ENCODE measurements at regions not wholly inside any gene's neighbourhood (a gene's known extent, or its start where the extent isn't known, plus 50 kb on each side); places are given as distances from the start of the nearest gene placed in this dataset.

DNA sequence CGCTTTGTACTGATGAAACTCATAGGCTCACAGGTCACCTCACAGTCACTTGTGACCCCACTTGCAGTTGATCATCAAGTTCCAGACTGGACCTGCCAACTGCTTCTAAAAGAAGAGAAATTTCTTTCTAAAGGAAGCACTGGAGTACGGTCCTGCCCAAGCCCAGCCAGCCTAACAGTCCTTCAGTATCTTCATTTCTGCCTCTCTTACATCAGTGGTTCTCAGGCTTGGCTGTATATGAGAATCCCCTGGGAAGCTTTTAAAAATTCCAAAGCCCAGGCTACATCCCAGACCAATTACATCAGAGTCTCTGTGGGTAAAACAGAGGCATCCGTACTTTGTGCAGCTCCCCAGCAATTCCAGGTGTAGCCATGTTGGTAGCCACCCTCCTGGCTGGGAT is 282.1 kb downstream of the NFIB start:
- Histone ChIP-seq H3K27ac (ENCODE audit: low read depth, low read length) (no peak overlapping the region), H3K27me3 (ENCODE audit: insufficient read depth, low read length) (no peaks in the 10 kb centered on the region)

GRCh38 chr9:14031060-14031414 is 282.9 kb downstream of the NFIB start:
- 41% methylated on average over 7 of the region's 7 CpGs for WGBS
- Histone ChIP-seq H3K27me3 (ENCODE audit: insufficient read depth, low read length) (no peaks in the 10 kb centered on the region), H3K4me3 (ENCODE audit: low read length) (no peak overlapping the region), H3K9me3 (ENCODE audit: insufficient read depth, low read depth, low read length) (no peaks in the 10 kb centered on the region), H3K9ac (ENCODE audit: low read depth, low read length) (no peak overlapping the region), H3K27ac (ENCODE audit: low read depth, low read length) (no peak overlapping the region), H3K36me3 (ENCODE audit: insufficient read depth, low read length) (no peaks in the 10 kb centered on the region), H3K4me1 (ENCODE audit: insufficient read depth, low read length) (peaks cover 21% of the 10 kb centered on the region)

More for the DNA sequence above, 282.1 kb downstream of the NFIB start:
- Histone ChIP-seq H3K36me3 (ENCODE audit: insufficient read depth, low read length) (no peaks in the 10 kb centered on the region), H3K9ac (ENCODE audit: low read depth, low read length) (no peak overlapping the region), H3K9me3 (ENCODE audit: insufficient read depth, low read depth, low read length) (no peaks in the 10 kb centered on the region), H3K4me3 (ENCODE audit: low read length) (no peak overlapping the region), H3K4me1 (ENCODE audit: insufficient read depth, low read length) (peaks cover 20% of the 10 kb centered on the region)
- 92% methylated on average over 3 of the region's 3 CpGs for WGBS

- Histone ChIP-seq H3K9ac (ENCODE audit: low read depth, low read length) (no peak overlapping the region), H3K27ac (ENCODE audit: low read depth, low read length) (no peak overlapping the region), H3K4me1 (ENCODE audit: insufficient read depth, low read length) (peaks cover 21% of the 10 kb centered on the region), H3K36me3 (ENCODE audit: insufficient read depth, low read length) (no peaks in the 10 kb centered on the region), H3K4me3 (ENCODE audit: low read length) (no peak overlapping the region), H3K27me3 (ENCODE audit: insufficient read depth, low read length) (no peaks in the 10 kb centered on the region), H3K9me3 (ENCODE audit: insufficient read depth, low read depth, low read length) (no peaks in the 10 kb centered on the region)
- 92% methylated on average over 7 of the region's 7 CpGs for whole genome bisulfite sequencing
Measured at GRCh38 chr9:14030375-14031059, 283.4 kb downstream of the NFIB start.

- no peaks in the 10 kb centered on the region for H3K36me3 ChIP-seq (ENCODE audit: insufficient read depth, low read length)
- no peaks in the 10 kb centered on the region for H3K9me3 ChIP-seq (ENCODE audit: insufficient read depth, low read depth, low read length)
- no peak overlapping the region for H3K9ac ChIP-seq (ENCODE audit: low read depth, low read length)
- WGBS, result 93% methylated on average over 3 of the region's 11 CpGs
- H3K4me1 ChIP-seq (ENCODE audit: insufficient read depth, low read length), result peaks cover 21% of the 10 kb centered on the region
- H3K27me3 ChIP-seq (ENCODE audit: insufficient read depth, low read length), result no peaks in the 10 kb centered on the region
- H3K27ac ChIP-seq (ENCODE audit: low read depth, low read length), result no peak overlapping the region
- no peak overlapping the region for H3K4me3 ChIP-seq (ENCODE audit: low read length)
Measured at GRCh38 chr9:14029806-14030374, 284.1 kb downstream of the NFIB start.

GRCh38 chr9:14027116-14027800 is 286.7 kb downstream of the NFIB start:
- whole genome bisulfite sequencing, result 57% methylated on average over 4 of the region's 4 CpGs
- H3K36me3 ChIP-seq (ENCODE audit: insufficient read depth, low read length), result no peaks in the 10 kb centered on the region
- H3K4me1 ChIP-seq (ENCODE audit: insufficient read depth, low read length), result peaks cover 21% of the 10 kb centered on the region
- no peak overlapping the region for H3K27ac ChIP-seq (ENCODE audit: low read depth, low read length)
- no peak overlapping the region for H3K9ac ChIP-seq (ENCODE audit: low read depth, low read length)
- no peaks in the 10 kb centered on the region for H3K9me3 ChIP-seq (ENCODE audit: insufficient read depth, low read depth, low read length)
- no peak overlapping the region for H3K4me3 ChIP-seq (ENCODE audit: low read length)
- no peaks in the 10 kb centered on the region for H3K27me3 ChIP-seq (ENCODE audit: insufficient read depth, low read length)

- no peak overlapping the region for H3K27ac ChIP-seq (ENCODE audit: low read depth, low read length)
- WGBS, result no CpG with 5 or more reads among the region's 2 CpGs
- no peaks in the 10 kb centered on the region for H3K36me3 ChIP-seq (ENCODE audit: insufficient read depth, low read length)
- no peaks in the 10 kb centered on the region for H3K9me3 ChIP-seq (ENCODE audit: insufficient read depth, low read depth, low read length)
- H3K9ac ChIP-seq (ENCODE audit: low read depth, low read length), result no peak overlapping the region
- no peaks in the 10 kb centered on the region for H3K27me3 ChIP-seq (ENCODE audit: insufficient read depth, low read length)
- no peak overlapping the region for H3K4me3 ChIP-seq (ENCODE audit: low read length)
- H3K4me1 ChIP-seq (ENCODE audit: insufficient read depth, low read length), result peaks cover 10% of the 10 kb centered on the region
Measured at GRCh38 chr9:14025741-14026140, 288.2 kb downstream of the NFIB start.

DNA sequence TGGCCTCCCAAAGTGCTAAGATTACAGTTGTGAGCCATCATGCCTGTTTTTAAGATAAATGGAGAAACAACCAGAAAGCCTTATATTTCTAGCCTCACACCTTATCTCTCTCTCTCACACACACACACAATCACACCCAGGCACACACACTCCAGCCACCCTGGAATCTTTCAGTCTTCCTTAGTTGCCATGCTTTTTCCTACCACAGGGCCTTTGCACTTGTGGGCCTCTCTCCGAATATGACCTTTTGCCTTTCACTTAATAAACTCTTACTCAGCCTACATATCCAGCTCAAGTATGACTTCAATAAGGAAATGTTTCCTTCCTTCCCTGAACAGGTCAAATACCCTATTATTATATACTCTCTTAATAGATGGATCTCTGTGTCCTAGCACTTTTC is 290.7 kb downstream of the NFIB start:
- Histone ChIP-seq H3K36me3 (ENCODE audit: insufficient read depth, low read length) (no peaks in the 10 kb centered on the region), H3K27me3 (ENCODE audit: insufficient read depth, low read length) (no peaks in the 10 kb centered on the region), H3K9ac (ENCODE audit: low read depth, low read length) (no peak overlapping the region), H3K27ac (ENCODE audit: low read depth, low read length) (no peak overlapping the region), H3K4me3 (ENCODE audit: low read length) (no peak overlapping the region), H3K4me1 (ENCODE audit: insufficient read depth, low read length) (peaks cover 8% of the 10 kb centered on the region; the same call in 1 of the 2 replicates), H3K9me3 (ENCODE audit: insufficient read depth, low read depth, low read length) (no peaks in the 10 kb centered on the region)
- 89% methylated on average over 1 of the region's 1 CpG for WGBS

GRCh38 chr9:14021871-14022525 is 291.9 kb downstream of the NFIB start:
- Histone ChIP-seq H3K9ac (ENCODE audit: low read depth, low read length) (no peak overlapping the region), H3K27ac (ENCODE audit: low read depth, low read length) (no peak overlapping the region), H3K36me3 (ENCODE audit: insufficient read depth, low read length) (no peaks in the 10 kb centered on the region), H3K9me3 (ENCODE audit: insufficient read depth, low read depth, low read length) (no peaks in the 10 kb centered on the region), H3K4me1 (ENCODE audit: insufficient read depth, low read length) (peaks cover 3% of the 10 kb centered on the region; the same call in 1 of the 2 replicates), H3K4me3 (ENCODE audit: low read length) (no peak overlapping the region), H3K27me3 (ENCODE audit: insufficient read depth, low read length) (no peaks in the 10 kb centered on the region)
- 80% methylated on average over 3 of the region's 3 CpGs for WGBS

- H3K9me3 ChIP-seq (ENCODE audit: insufficient read depth, low read depth, low read length), result no peaks in the 10 kb centered on the region
- H3K4me1 ChIP-seq (ENCODE audit: insufficient read depth, low read length), result no peaks in the 10 kb centered on the region
- H3K27me3 ChIP-seq (ENCODE audit: insufficient read depth, low read length), result no peaks in the 10 kb centered on the region
- no peak overlapping the region for H3K4me3 ChIP-seq (ENCODE audit: low read length)
- 100% methylated on average over 1 of the region's 2 CpGs for WGBS
- no peak overlapping the region for H3K9ac ChIP-seq (ENCODE audit: low read depth, low read length)
- no peak overlapping the region for H3K27ac ChIP-seq (ENCODE audit: low read depth, low read length)
- H3K36me3 ChIP-seq (ENCODE audit: insufficient read depth, low read length), result no peaks in the 10 kb centered on the region
Measured at GRCh38 chr9:14018081-14018480, 295.9 kb downstream of the NFIB start.

DNA sequence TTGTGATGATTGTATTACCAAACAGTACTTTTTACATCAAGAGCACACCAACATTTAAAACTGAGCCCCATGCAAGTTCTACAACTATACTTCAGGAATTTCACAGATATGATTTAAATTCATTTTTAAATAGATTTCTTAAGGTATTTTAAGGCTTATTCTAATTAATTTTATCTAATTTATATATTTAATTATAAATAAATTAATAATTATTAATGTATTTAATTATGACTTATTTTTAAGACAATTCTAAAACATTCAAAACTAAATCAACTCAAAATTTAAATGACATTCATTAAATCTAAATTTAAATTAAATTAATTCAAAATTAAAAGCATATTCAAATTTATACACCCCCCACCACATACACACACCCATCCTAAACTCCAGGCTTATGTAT is 299.2 kb downstream of the NFIB start:
- Histone ChIP-seq H3K4me3 (ENCODE audit: low read length) (no peak overlapping the region), H3K36me3 (ENCODE audit: insufficient read depth, low read length) (no peaks in the 10 kb centered on the region), H3K4me1 (ENCODE audit: insufficient read depth, low read length) (no peaks in the 10 kb centered on the region), H3K9ac (ENCODE audit: low read depth, low read length) (no peak overlapping the region), H3K27me3 (ENCODE audit: insufficient read depth, low read length) (no peaks in the 10 kb centered on the region), H3K27ac (ENCODE audit: low read depth, low read length) (no peak overlapping the region), H3K9me3 (ENCODE audit: insufficient read depth, low read depth, low read length) (no peaks in the 10 kb centered on the region)

- no peaks in the 10 kb centered on the region for H3K4me1 ChIP-seq (ENCODE audit: insufficient read depth, low read length)
- no peaks in the 10 kb centered on the region for H3K9me3 ChIP-seq (ENCODE audit: insufficient read depth, low read depth, low read length)
- H3K27me3 ChIP-seq (ENCODE audit: insufficient read depth, low read length), result no peaks in the 10 kb centered on the region
- no peaks in the 10 kb centered on the region for H3K36me3 ChIP-seq (ENCODE audit: insufficient read depth, low read length)
- H3K27ac ChIP-seq (ENCODE audit: low read depth, low read length), result no peak overlapping the region
- no peak overlapping the region for H3K9ac ChIP-seq (ENCODE audit: low read depth, low read length)
- no peak overlapping the region for H3K4me3 ChIP-seq (ENCODE audit: low read length)
Measured at GRCh38 chr9:14014218-14014617, 299.7 kb downstream of the NFIB start.
